Anterior cingulate cortex (tissue), 58 donors: ENCODE measurements at regions not wholly inside any gene's neighbourhood (a gene's known extent, or its start where the extent isn't known, plus 50 kb on each side); places are given as distances from the start of the nearest gene placed in this dataset.

Experiments
- DNase-seq, 58 donors: peaks; one replicate each; lab custom pipeline; 2025; lab: John Stamatoyannopoulos, UW

DNA sequence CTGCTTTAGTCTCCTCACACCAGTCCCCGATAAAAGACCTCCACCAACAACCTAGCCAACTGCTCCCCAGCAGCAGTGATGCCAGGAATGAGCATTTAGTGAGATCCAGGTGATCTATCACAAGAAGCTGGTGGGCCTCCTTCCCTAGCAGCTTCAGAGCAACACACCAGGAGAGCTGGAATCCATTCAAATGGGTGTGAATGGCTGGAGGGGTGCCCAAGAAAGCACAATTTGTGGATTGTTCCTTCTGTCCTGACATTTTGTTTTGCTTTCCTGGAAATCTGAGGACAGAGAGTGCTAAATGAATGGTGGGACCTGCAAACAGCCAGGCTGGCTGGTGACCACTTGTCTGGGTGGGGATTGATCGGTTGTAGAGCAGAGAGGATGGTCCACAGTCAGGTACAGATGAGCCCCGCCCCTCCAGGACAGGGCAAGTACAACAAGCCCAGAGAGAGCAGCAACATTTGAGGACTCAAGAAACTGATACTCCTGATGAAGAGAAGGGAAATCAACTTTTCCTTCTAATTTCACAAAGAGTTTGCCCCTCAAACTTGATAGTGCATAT is 316.8 kb downstream of the VPS13C start:
- DNase-seq, result peak in 3 of 58 donors; percentile 3 to 8 (median 4)

GRCh38 chr15:61742591-61742990 is 317.7 kb downstream of the VPS13C start:
- no peak for DNase-seq

DNA sequence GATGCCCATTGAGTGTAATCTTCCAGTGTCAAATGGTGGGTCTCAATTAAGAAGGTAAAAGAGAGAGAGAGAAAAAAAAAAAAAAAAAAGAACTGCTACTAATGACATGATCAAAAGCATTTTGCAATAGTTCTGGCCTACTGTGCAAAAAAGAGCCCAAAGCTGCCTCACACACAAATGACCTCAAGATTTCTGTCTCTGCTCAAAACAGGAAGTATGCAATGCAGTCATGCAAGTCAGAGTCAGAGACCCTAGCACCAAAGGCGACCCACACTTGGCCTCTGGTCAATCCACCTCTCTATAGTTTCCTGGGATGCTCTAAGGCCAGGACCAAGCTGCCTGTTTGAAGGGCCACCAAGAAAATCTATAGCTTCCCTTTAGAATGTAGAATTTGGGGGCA is 323.5 kb downstream of the VPS13C start:
- no peak for DNase-seq

DNA sequence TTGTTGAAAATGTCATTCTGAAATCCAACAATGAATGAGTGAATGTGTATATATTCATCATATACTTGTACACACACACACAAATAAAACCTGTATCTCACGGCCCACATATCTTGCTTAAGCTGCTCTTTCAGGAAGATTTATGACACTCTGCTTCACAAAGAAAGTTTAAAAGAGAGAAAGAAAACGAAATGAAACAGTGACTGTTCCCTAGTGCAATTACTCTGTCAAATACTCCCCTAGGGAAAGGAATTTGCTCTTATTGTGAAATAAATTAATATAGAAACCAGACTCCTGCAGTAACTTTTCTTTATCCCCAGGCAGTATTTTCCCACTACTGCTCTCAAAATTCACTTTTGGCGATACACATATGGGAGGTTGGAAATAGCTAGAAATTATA is 329.1 kb downstream of the VPS13C start:
- DNase-seq, result no peak

GRCh38 chr15:61729646-61730045 is 330.6 kb downstream of the VPS13C start:
- DNase-seq, result no peak

DNA sequence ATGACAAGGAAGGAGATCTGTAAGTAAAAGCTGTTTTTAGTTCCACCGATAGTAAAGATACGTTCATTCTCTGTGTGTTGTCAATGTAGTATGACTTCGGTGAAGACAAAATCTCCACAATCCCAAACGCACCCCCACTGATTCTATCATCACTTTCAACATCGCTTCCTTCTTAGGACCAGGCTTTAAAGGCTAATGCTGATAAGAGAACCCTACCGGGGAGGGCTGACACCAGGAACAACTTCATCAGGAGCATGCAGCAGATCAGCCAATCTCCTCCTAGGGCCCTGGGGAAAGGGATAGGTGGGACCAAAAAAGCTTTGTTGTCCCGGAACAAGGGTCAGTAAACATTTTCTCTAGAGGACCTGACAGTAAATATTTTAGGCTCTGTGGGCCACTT is 334.1 kb downstream of the VPS13C start:
- DNase-seq, result no peak

GRCh38 chr15:61725251-61725650 is 335.0 kb downstream of the VPS13C start:
- no peak for DNase-seq

GRCh38 chr15:61724251-61724939 is 335.9 kb downstream of the VPS13C start:
- DNase-seq, result no peak

DNA sequence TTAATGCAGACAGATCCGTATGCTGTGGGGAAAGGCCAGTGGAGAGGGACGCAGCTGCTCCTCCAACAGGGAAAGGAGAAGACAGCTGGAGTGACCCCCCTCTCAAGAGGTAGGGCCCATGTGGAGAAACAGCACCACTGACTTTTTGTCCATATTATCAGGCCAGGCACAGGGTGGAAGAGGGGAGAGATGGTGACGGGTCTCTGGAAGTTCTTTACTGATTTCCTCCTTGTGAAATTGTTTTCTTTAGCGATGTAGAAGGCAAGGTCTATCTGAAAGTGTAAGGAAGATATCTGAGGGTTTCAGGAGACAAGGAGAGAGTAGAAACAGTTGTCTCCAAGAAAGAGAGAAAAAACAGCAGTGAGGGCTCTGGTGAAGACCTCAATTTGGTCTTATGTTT is 338.8 kb downstream of the VPS13C start:
- no peak for DNase-seq

DNA sequence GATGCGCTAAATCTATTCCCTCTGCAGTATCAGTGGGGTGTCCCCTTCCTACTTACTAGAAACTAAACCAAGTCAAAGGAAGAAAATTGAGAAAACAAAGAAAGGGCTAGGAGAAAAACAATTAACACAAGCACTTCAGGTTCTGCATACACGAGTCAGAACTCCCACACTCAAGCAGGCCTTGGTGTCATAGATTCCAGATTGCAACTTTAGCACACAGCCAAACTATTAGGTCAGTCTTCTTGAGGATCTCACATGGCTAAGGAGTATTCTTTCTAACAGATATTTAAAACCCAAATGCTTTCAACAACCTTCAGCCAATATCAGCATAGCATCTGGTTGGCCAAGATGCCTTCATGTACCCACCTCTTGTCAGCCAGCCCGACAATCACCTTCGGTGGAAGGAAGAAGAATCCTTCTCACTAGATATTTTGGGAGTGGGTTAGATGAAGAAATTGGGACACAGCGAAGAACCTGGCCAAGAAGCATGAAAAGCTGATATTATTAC is 340.0 kb downstream of the VPS13C start:
- no peak for DNase-seq

DNA sequence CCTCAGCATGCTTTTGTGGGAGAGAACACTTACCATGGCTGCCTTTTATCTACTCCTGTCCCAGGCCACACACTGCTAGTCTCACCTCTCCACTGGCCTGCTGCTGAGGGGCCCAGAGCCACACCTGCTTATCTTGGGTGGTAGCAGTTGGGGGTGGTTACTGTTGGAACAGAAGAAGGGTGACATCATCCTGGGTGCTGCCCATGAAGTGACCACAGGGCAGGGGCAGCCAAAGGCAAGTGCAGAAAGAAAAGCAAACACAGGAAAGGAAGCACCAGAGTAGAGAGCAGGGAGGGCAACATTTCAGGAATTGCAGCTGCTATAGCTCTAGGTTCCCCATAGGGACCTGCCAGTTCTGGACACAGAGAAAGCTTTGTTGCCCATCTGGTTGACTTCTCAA is 345.2 kb downstream of the VPS13C start:
- no peak for DNase-seq

GRCh38 chr15:61712129-61712759 is 348.0 kb downstream of the VPS13C start:
- DNase-seq, result peak in 14 of 58 donors; percentile 2 to 54 (median 13)

- DNase-seq, result no peak
Measured at GRCh38 chr15:61702224-61703020, 357.8 kb downstream of the VPS13C start.

- DNase-seq, result no peak
Measured at GRCh38 chr15:61701455-61701854, 358.8 kb downstream of the VPS13C start.

GRCh38 chr15:61700803-61701202 is 359.4 kb downstream of the VPS13C start:
- DNase-seq, result no peak

DNA sequence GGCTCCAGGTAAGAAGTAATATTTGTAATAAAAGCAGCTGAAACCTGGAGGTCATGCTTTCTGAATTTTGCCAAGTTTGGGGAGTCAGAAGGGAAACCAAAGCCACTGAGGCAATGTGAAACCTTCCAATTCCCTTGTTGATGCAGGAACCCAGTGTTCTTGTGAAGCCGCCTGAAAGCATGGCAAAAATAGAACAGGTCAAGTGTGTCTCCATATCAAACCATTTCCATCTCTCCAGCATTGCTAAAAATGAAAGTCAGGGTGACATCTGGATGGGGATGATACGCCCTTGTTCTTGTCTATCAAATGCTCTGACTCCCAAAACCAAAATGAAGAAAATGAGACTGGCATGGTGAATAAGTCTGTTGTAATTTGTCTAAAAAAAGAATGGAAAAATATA is 362.5 kb downstream of the VPS13C start:
- DNase-seq, result no peak

DNA sequence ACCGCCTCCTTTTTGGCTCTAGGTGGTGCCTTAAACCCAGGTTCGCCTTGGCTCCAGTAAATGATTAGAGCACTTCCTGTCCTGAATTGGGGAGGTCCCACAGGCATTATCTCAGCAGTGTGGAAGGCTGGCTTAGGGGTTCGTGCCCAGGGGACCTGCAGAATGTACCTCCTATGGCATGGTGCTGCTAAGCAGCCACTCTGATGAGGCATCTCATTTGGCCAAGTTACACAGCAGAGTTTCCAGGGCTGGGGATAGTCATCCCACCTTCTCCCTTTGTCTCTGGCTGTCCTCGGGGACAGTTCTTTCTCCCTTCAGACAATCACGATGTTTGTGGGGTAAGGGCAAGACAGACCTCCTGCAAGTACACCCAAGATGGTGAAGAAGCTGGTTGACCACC is 371.2 kb downstream of the VPS13C start:
- DNase-seq, result no peak

DNA sequence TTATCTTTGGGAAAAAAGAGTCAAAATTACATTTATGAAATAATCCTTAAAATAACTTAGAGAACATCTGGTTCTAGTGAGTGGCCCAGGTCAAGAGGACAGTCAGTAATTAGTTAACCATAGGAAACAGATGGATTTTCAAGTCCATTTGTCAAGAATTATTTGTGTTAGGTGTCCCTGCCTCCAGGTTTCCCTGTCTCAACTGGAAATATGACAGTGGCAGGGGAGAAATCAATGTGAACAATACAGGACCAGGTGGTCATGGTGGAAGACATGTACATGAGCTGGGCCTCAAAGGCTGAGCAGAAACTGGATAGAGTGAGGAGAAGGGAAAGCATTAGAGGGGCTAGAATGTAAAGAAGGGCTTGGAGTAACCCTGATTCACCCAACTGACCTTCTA is 372.6 kb downstream of the VPS13C start:
- no peak for DNase-seq

DNA sequence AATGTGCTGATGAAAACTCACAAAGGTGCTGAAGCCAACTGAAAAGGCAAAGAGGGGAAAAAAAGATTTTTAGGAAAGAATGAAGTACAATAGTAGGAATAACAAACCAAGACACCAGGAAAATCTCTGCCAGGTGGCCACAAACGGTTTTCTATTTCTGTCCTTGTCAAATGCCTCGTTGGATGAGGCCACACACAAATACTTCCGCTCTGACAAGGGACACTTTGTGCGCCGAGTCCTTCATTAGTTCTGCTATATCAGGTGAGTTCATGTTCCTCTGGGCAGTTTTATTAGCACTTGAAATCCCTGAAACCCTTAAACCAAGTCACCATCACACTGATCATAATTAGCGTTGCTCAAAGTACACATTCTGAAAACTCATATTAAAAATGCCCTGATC is 373.1 kb downstream of the VPS13C start:
- DNase-seq, result no peak

GRCh38 chr15:61685971-61686370 is 374.3 kb downstream of the VPS13C start:
- no peak for DNase-seq

GRCh38 chr15:61685534-61685933 is 374.7 kb downstream of the VPS13C start:
- DNase-seq, result no peak
